PC-3 (cell line): ENCODE measurements at regions not wholly inside any gene's neighbourhood (a gene's known extent, or its start where the extent isn't known, plus 50 kb on each side); places are given as distances from the start of the nearest gene placed in this dataset.

Source experiments
- EZH2 ChIP-seq: fragments of 300-600 bp; sonication (generic); IDR thresholded peaks from one replicate; pipeline ENCODE4 v1.6.1; 2017; ENCODE audit warnings: antibody characterized with exemption, mild to moderate bottlenecking, low read length; ENCODE audit not compliant: unreplicated experiment
- EZH2phosphoT487 ChIP-seq: fragments of 300-600 bp; sonication (generic); IDR thresholded peaks from 2 replicates; pipeline ENCODE4 v1.6.1; 2018; ENCODE audit warnings: mild to moderate bottlenecking, antibody characterized with exemption, low read length, borderline replicate concordance
- TF ChIP-seq, protein P1 (sequence below): fragments of 300-600 bp; sonication (generic); conservative IDR thresholded peaks from 2 replicates; pipeline ENCODE4 v1.5.1; 2017; ENCODE audit warnings: antibody characterized with exemption, low read depth, mild to moderate bottlenecking, low read length

DNA sequence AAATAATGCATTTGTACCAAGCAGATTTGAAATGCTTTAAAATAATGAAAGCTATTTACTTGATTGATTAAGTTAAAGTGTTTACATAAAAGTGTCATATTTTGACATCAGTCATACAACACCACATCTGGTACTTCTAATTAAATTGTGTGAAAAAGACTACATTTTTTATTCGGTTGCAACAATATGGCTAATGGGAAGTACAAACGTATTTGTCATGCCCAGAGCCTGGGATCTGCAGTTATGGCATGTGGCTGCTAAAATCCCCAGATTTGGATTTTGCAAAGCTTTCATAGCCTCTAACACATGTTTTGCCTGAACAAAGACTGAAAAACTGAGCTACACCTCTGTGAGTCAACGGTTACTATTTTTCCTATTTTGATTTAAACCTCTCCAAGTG, 66.6 kb downstream of the LLPH start:
- TF ChIP-seq, protein P1, sequence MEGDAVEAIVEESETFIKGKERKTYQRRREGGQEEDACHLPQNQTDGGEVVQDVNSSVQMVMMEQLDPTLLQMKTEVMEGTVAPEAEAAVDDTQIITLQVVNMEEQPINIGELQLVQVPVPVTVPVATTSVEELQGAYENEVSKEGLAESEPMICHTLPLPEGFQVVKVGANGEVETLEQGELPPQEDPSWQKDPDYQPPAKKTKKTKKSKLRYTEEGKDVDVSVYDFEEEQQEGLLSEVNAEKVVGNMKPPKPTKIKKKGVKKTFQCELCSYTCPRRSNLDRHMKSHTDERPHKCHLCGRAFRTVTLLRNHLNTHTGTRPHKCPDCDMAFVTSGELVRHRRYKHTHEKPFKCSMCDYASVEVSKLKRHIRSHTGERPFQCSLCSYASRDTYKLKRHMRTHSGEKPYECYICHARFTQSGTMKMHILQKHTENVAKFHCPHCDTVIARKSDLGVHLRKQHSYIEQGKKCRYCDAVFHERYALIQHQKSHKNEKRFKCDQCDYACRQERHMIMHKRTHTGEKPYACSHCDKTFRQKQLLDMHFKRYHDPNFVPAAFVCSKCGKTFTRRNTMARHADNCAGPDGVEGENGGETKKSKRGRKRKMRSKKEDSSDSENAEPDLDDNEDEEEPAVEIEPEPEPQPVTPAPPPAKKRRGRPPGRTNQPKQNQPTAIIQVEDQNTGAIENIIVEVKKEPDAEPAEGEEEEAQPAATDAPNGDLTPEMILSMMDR, result no peak
- TF ChIP-seq EZH2phosphoT487, result no peak
- TF ChIP-seq EZH2, result no peak
